IMR-90 (cell line): ENCODE measurements at regions not wholly inside any gene's neighbourhood (a gene's known extent, or its start where the extent isn't known, plus 50 kb on each side); places are given as distances from the start of the nearest gene placed in this dataset.

ENCODE experiments used
- BHLHE40 ChIP-seq: fragments of 150-350 bp; IDR thresholded peaks from 2 replicates; pipeline ENCODE4 v1.6.1; 2016; ENCODE audit warnings: mild to moderate bottlenecking, low read depth, low read length
- CHD1 ChIP-seq: IDR thresholded peaks from 2 replicates; pipeline ENCODE4 v1.6.1; 2012; ENCODE audit warnings: low read depth, low read length, improper control_type of control experiment
- CTCF ChIP-seq: conservative IDR thresholded peaks from 2 replicates; pipeline ENCODE4 v1.5.1; 2012; ENCODE audit warnings: mild to moderate bottlenecking, low read depth, low read length, improper control_type of control experiment
- ELK1 ChIP-seq: fragments of 150-350 bp; IDR thresholded peaks from 2 replicates; pipeline ENCODE4 v1.6.1; 2016; ENCODE audit warnings: low read depth, mild to moderate bottlenecking, low read length, moderate library complexity, borderline replicate concordance
- FOS ChIP-seq: fragments of 150-350 bp; IDR thresholded peaks from 2 replicates; pipeline ENCODE4 v1.6.1; 2016; ENCODE audit warnings: low read depth, low read length
- MAFK ChIP-seq: IDR thresholded peaks from 2 replicates; pipeline ENCODE4 v1.6.1; 2012; ENCODE audit warnings: low read depth, low read length, improper control_type of control experiment
- MAZ ChIP-seq: IDR thresholded peaks from 2 replicates; pipeline ENCODE4 v1.6.1; 2012; ENCODE audit warnings: low read depth, mild to moderate bottlenecking, low read length, improper control_type of control experiment, moderate library complexity, borderline replicate concordance
- NFE2L2 ChIP-seq: fragments of 150-350 bp; IDR thresholded peaks from 2 replicates; pipeline ENCODE4 v1.6.1; 2016; ENCODE audit warnings: low read depth, mild to moderate bottlenecking, low read length
- POLR2A ChIP-seq: IDR thresholded peaks from 2 replicates; pipeline ENCODE4 v1.6.1; 2012; ENCODE audit warnings: mild to moderate bottlenecking, low read depth, low read length
- RAD21 ChIP-seq: IDR thresholded peaks from 2 replicates; pipeline ENCODE4 v1.6.1; 2012; ENCODE audit warnings: low read length, improper control_type of control experiment
- SMC3 ChIP-seq: fragments of 150-350 bp; IDR thresholded peaks from 2 replicates; pipeline ENCODE4 v1.6.1; 2016; ENCODE audit warnings: low read depth, mild to moderate bottlenecking, antibody characterized with exemption, low read length, moderate library complexity
- USF2 ChIP-seq: fragments of 150-350 bp; IDR thresholded peaks from 2 replicates; pipeline ENCODE4 v1.6.1; 2017; ENCODE audit warnings: mild to moderate bottlenecking, antibody characterized with exemption, low read length, low read depth

GRCh38 chr10:64329510-64329909 is 808.3 kb downstream of the REEP3 start:
- no peak for TF ChIP-seq CTCF
- no peak for TF ChIP-seq RAD21
- TF ChIP-seq FOS = no peak
- no peak for TF ChIP-seq MAFK
- no peak for TF ChIP-seq NFE2L2
- TF ChIP-seq USF2 = no peak
- no peak for TF ChIP-seq SMC3
- no peak for TF ChIP-seq POLR2A
- no peak for TF ChIP-seq CHD1
- TF ChIP-seq MAZ = no peak
- no peak for TF ChIP-seq ELK1
- TF ChIP-seq BHLHE40 = no peak
